Gastroesophageal sphincter (tissue), 3 donors: ENCODE measurements at regions not wholly inside any gene's neighbourhood (a gene's known extent, or its start where the extent isn't known, plus 50 kb on each side); places are given as distances from the start of the nearest gene placed in this dataset.

Experiments
- POLR2A ChIP-seq, 2 donors: fragments of 450-650 bp; IDR thresholded peaks; one replicate each; pipeline ENCODE4 v1.6.1; 2017; ENCODE audit warnings: antibody characterized with exemption in 2 of 2, mild to moderate bottlenecking in 2 of 2, moderate library complexity in 1 of 2
- POLR2AphosphoS5 ChIP-seq: sonication (generic); formaldehyde crosslinking; IDR thresholded peaks from one replicate; pipeline ENCODE4 v1.6.1; 2017; ENCODE audit warnings: antibody characterized with exemption
- TF ChIP-seq, protein P1 (sequence below), 4 experiments: fragments of 200-600 bp in 2 of 4; fragments of 450-650 bp in 2 of 4; sonication (generic) in 1 of 4; IDR thresholded peaks; one replicate each; pipeline ENCODE4 v1.5.1; 2017 to 2019; ENCODE audit warnings: antibody characterized with exemption in 4 of 4, mild to moderate bottlenecking in 2 of 4, moderate library complexity in 2 of 4

DNA sequence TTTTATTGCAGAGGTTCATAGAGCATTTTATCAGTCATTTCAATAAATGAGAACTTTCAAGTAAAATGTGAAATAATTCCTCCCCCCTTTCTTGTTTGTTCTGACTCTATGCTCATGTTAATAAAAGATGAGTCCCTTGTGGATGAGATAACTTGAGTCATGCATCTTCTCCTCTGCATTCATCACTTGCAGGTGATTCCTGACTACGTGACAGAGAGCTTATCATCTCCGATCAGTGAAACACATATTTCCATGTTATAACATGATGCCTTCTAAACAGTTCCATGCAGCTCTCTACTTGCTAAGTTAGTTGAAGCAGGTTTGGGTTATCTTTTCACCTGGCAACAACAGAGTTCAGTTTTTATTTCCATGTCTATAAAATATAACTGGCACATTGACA, 160.1 kb upstream of the ANKRD50 start:
- TF ChIP-seq POLR2A (IDR thresholded peaks at IDR 0.05) (no peak), POLR2AphosphoS5 (no peak)
- TF ChIP-seq, protein P1, sequence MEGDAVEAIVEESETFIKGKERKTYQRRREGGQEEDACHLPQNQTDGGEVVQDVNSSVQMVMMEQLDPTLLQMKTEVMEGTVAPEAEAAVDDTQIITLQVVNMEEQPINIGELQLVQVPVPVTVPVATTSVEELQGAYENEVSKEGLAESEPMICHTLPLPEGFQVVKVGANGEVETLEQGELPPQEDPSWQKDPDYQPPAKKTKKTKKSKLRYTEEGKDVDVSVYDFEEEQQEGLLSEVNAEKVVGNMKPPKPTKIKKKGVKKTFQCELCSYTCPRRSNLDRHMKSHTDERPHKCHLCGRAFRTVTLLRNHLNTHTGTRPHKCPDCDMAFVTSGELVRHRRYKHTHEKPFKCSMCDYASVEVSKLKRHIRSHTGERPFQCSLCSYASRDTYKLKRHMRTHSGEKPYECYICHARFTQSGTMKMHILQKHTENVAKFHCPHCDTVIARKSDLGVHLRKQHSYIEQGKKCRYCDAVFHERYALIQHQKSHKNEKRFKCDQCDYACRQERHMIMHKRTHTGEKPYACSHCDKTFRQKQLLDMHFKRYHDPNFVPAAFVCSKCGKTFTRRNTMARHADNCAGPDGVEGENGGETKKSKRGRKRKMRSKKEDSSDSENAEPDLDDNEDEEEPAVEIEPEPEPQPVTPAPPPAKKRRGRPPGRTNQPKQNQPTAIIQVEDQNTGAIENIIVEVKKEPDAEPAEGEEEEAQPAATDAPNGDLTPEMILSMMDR (IDR thresholded peaks at IDR 0.05), result no peak
